Calu3 (cell line): ENCODE measurements at regions not wholly inside any gene's neighbourhood (a gene's known extent, or its start where the extent isn't known, plus 50 kb on each side); places are given as distances from the start of the nearest gene placed in this dataset.

Experiments used
- BruUV-seq: library from RNA; stranded (reverse); fragments of 400-500 nt; replicated peaks from 2 replicates; lab custom pipeline; 2021; lab: Mats Ljungman, UMichigan
- CTCF ChIA-PET: fragments of 300-600 bp; sonication (Branson Sonifier 250); formaldehyde crosslinking; loops from one replicate; lab custom pipeline; 2022; ENCODE audit warnings: antibody characterized with exemption; lab: Charles Lee
- DNase-seq: peaks from one replicate; pipeline ENCODE4 v3.0.0; 2022
- H3K27ac Mint-ChIP-seq: one replicate; pipeline ENCODE4 v1.8.0; 2022; ENCODE audit warnings: mixed read lengths; ENCODE audit not compliant: unreplicated experiment
- H3K27me3 Mint-ChIP-seq: one replicate; pipeline ENCODE4 v1.8.0; 2022; ENCODE audit warnings: mixed read lengths; ENCODE audit not compliant: unreplicated experiment
- H3K36me3 Mint-ChIP-seq: one replicate; pipeline ENCODE4 v1.8.0; 2022; ENCODE audit warnings: mild to moderate bottlenecking, moderate library complexity, mixed read lengths; ENCODE audit not compliant: insufficient read depth, unreplicated experiment
- H3K4me1 Mint-ChIP-seq: one replicate; pipeline ENCODE4 v1.8.0; 2022; ENCODE audit warnings: mild to moderate bottlenecking, low read depth, mixed read lengths; ENCODE audit not compliant: unreplicated experiment
- H3K4me3 Mint-ChIP-seq: one replicate; pipeline ENCODE4 v1.8.0; 2022; ENCODE audit warnings: mild to moderate bottlenecking, low read depth, moderate library complexity, mixed read lengths; ENCODE audit not compliant: unreplicated experiment
- H3K9me3 Mint-ChIP-seq: one replicate; pipeline ENCODE4 v1.8.0; 2022; ENCODE audit warnings: low read depth, mixed read lengths; ENCODE audit not compliant: unreplicated experiment
- intact Hi-C: fragments of 100-400 bp; cut with micrococcal nuclease; formaldehyde crosslinking; loops from one replicate; pipeline ENCODE4 v1.10.0; 2022; ENCODE audit not compliant: unreplicated experiment
- TF ChIP-seq, protein P1 (sequence below): fragments of 200-600 bp; IDR thresholded peaks from one replicate; pipeline ENCODE4 v1.8.0; 2022; ENCODE audit warnings: antibody characterized with exemption; ENCODE audit not compliant: unreplicated experiment

DNA sequence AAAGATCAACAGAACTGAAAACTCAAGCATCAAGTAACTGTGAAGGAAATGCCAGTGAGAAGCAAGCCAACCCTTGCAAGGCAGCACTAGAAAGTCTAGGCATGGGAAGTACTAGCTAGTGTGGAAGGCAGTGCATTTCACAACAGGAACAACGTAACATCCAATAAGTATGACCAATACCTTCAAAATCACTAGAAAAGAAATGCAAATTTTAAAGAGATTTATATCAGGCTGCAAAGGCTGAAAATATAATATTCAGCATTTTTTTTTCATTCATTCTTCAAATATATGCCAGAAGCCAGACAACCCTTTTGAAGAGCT, 121.9 kb downstream of the DLEU7 start:
- Mint-ChIP-seq H3K27ac (no peak overlapping the region), H3K4me3 (no peak overlapping the region), H3K9me3 (no peaks in the 10 kb centered on the region), H3K4me1 (no peaks in the 10 kb centered on the region), H3K27me3 (no peaks in the 10 kb centered on the region), H3K36me3 (no peaks in the 10 kb centered on the region)
- intact Hi-C loops: no loop called here
- TF ChIP-seq, protein P1, sequence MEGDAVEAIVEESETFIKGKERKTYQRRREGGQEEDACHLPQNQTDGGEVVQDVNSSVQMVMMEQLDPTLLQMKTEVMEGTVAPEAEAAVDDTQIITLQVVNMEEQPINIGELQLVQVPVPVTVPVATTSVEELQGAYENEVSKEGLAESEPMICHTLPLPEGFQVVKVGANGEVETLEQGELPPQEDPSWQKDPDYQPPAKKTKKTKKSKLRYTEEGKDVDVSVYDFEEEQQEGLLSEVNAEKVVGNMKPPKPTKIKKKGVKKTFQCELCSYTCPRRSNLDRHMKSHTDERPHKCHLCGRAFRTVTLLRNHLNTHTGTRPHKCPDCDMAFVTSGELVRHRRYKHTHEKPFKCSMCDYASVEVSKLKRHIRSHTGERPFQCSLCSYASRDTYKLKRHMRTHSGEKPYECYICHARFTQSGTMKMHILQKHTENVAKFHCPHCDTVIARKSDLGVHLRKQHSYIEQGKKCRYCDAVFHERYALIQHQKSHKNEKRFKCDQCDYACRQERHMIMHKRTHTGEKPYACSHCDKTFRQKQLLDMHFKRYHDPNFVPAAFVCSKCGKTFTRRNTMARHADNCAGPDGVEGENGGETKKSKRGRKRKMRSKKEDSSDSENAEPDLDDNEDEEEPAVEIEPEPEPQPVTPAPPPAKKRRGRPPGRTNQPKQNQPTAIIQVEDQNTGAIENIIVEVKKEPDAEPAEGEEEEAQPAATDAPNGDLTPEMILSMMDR: no peak
- BruUV-seq: no TSS peak
- no peak for DNase-seq
- CTCF ChIA-PET: no interaction called here

DNA sequence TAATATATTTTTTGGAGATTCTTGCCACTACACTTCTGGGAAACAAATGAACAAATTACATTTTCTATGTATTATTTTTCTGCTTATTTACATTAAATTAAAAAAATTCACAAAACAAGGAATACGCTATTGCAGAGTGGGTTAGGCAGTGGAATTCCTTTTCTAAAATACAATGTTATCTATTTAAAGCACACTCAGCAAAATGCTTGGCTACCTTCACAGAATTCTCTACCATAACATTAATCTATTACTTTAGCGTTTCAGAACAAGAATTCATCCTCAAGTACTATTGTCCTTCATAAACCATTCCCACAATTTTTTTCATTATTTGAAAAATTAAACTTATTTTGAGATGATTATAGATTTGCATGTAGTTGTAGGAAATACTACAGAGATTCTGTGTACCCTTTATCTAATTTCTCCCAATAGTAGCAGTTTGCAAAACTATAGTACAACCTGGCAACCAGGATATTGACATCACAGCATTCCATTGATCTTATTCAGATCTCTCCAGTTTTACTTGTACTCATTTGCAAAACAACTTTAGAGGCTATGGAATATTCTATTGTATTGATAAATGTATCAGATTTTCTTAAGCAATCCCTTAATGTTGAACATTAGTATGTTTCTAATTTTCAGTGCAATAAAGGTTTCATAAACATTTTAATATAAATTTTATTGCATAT, 120.9 kb downstream of the DLEU7 start:
- DNase-seq: no peak
- Mint-ChIP-seq H3K4me1 (no peaks in the 10 kb centered on the region), H3K4me3 (no peak overlapping the region), H3K27me3 (no peaks in the 10 kb centered on the region), H3K9me3 (no peaks in the 10 kb centered on the region), H3K36me3 (no peaks in the 10 kb centered on the region), H3K27ac (no peak overlapping the region)
- intact Hi-C loops: no loop called here
- BruUV-seq: no TSS peak
- CTCF ChIA-PET: no interaction called here
- TF ChIP-seq, protein P1: no peak

- H3K4me3 Mint-ChIP-seq: no peak overlapping the region
- DNase-seq: no peak
- H3K27ac Mint-ChIP-seq: no peak overlapping the region
- BruUV-seq: no TSS peak
- H3K27me3 Mint-ChIP-seq: no peaks in the 10 kb centered on the region
- CTCF ChIA-PET: no interaction called here
- intact Hi-C loops: no loop called here
- TF ChIP-seq, protein P1: no peak
- H3K4me1 Mint-ChIP-seq: no peaks in the 10 kb centered on the region
- H3K9me3 Mint-ChIP-seq: no peaks in the 10 kb centered on the region
- H3K36me3 Mint-ChIP-seq: no peaks in the 10 kb centered on the region
Measured at GRCh38 chr13:50724438-50724837, 119.1 kb downstream of the DLEU7 start.

DNA sequence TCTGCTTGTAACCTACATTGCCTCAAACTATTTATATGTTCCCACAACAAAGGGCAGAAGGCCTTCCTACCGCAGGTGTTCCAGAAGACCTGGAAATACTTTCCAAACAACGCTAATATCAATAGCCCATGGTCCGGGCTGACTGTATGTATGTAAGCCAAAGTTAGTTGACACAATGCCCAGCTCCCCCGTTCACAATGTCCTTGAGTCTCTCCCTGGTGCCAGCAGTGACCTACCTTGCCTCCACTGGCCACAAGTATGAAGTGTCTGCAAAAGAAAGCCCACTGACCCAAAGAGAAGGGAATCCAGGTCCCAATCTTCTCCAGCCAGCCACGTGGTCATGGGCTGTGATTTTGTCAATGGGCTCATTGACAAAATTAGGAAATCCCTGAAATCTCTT, 118.6 kb downstream of the DLEU7 start:
- TF ChIP-seq, protein P1: no peak
- no TSS peak for BruUV-seq
- DNase-seq: no peak
- Mint-ChIP-seq H3K4me1 (no peaks in the 10 kb centered on the region), H3K4me3 (no peak overlapping the region), H3K27me3 (no peaks in the 10 kb centered on the region), H3K27ac (no peak overlapping the region), H3K9me3 (no peaks in the 10 kb centered on the region), H3K36me3 (no peaks in the 10 kb centered on the region)
- CTCF ChIA-PET: no interaction called here
- intact Hi-C loops: no loop called here
